HepG2 (cell line): ENCODE measurements at regions not wholly inside any gene's neighbourhood (a gene's known extent, or its start where the extent isn't known, plus 50 kb on each side); places are given as distances from the start of the nearest gene placed in this dataset.

ENCODE experiments used
- ATAC-seq: fragments of 200-7000 bp; cut with Tn5 transposase; 3 replicates; pipeline ENCODE4 v1.9.1; 2020; ENCODE audit warnings: mild to moderate bottlenecking, moderate library complexity
- BruUV-seq: library from RNA; stranded (reverse); fragments of 400-500 nt; replicated peaks from 2 replicates; lab custom pipeline; 2021; lab: Mats Ljungman, UMichigan
- CTCF ChIA-PET: fragments of 300-600 bp; formaldehyde crosslinking; extraction: SDS; loops from one replicate; lab custom pipeline; 2021; ENCODE audit warnings: low total read pairs, inconsistent platforms, low intra/inter-chr PET ratio; lab: Yijun Ruan, JAX
- POLR2A ChIA-PET: fragments of 350-600 bp; sonication (Branson Sonifier 250); formaldehyde crosslinking; loops from one replicate; lab custom pipeline; 2020; ENCODE audit warnings: antibody characterized with exemption, inconsistent platforms; lab: Yijun Ruan, JAX
- DNase-seq: peaks from one replicate; pipeline ENCODE4 v3.0.0-alpha.2; 2015; ENCODE audit warnings: low spot score
- FAIRE-seq: peaks from 3 replicates; lab custom pipeline; 2011; peaks lifted over from hg19 to GRCh38; lab: Jason Lieb, UNC
- H2AFZ ChIP-seq: one replicate; pipeline ENCODE4 v1.6.1; 2011; ENCODE audit warnings: low read length, inconsistent platforms
- H3K27ac ChIP-seq: fragments of 300-600 bp; 3 replicates; pipeline ENCODE4 v1.8.0; 2011; ENCODE audit warnings: mixed run types, mild to moderate bottlenecking, mixed read lengths, low read length, inconsistent platforms; ENCODE audit not compliant: insufficient read depth; ENCODE audit errors: extremely low read length
- H3K27me3 ChIP-seq, 2 experiments: fragments of 200-600 bp in 1 of 2; 2 replicates in 1 of 2; 3 replicates in 1 of 2; pipeline versions ENCODE4 v1.6.0 to v1.8.0; 2011; ENCODE audit warnings: low read length in 2 of 2, mild to moderate bottlenecking in 2 of 2, moderate library complexity in 2 of 2, inconsistent platforms in 1 of 2; ENCODE audit not compliant: insufficient read depth in 2 of 2, control insufficient read depth in 1 of 2
- H3K36me3 ChIP-seq, 2 experiments: fragments of 200-600 bp in 1 of 2; replicated peaks in 1 of 2; 2 replicates in 1 of 2; 3 replicates in 1 of 2; pipeline versions ENCODE4 v1.5.1 to v1.8.0; 2011; ENCODE audit warnings: low read length in 2 of 2, inconsistent platforms in 1 of 2; ENCODE audit not compliant: insufficient read depth in 2 of 2, control insufficient read depth in 1 of 2
- H3K4me1 ChIP-seq: 2 replicates; pipeline ENCODE4 v1.5.1; 2012; ENCODE audit warnings: low read length, inconsistent platforms; ENCODE audit not compliant: insufficient read depth
- H3K4me2 ChIP-seq: 2 replicates; pipeline ENCODE4 v1.6.0; 2011; ENCODE audit warnings: low read depth, low read length, inconsistent platforms
- H3K4me3 ChIP-seq, 3 experiments: fragments of 200-600 bp in 1 of 3; sonication (generic), shearing (Covaris generic) in 1 of 3; replicated peaks in 1 of 3; 2 replicates each; pipeline ENCODE4 v1.5.1; 2011 to 2016; ENCODE audit warnings: low read length in 3 of 3, inconsistent platforms in 2 of 3, low read depth in 2 of 3, mild to moderate bottlenecking in 2 of 3, control low read depth in 1 of 3, mixed read lengths in 1 of 3; ENCODE audit not compliant: insufficient read depth in 1 of 3
- H3K79me2 ChIP-seq: one replicate; pipeline ENCODE4 v1.6.1; 2011; ENCODE audit warnings: low read length, inconsistent platforms; ENCODE audit not compliant: insufficient read depth
- H3K9ac ChIP-seq: 2 replicates; pipeline ENCODE4 v1.6.0; 2011; ENCODE audit warnings: mild to moderate bottlenecking, low read depth, low read length, inconsistent platforms; ENCODE audit not compliant: insufficient read depth
- H3K9me3 ChIP-seq: 2 replicates; pipeline ENCODE4 v1.5.1; 2012; ENCODE audit warnings: mild to moderate bottlenecking, low read length
- H4K20me1 ChIP-seq: 2 replicates; pipeline ENCODE4 v1.6.0; 2011; ENCODE audit warnings: inconsistent platforms, mild to moderate bottlenecking, low read length, moderate library complexity; ENCODE audit not compliant: insufficient read depth
- IRX3 ChIP-seq: sonication (generic); formaldehyde crosslinking; IDR thresholded peaks from 2 replicates; pipeline ENCODE4 v1.8.1; 2023; ENCODE audit warnings: mild to moderate bottlenecking, low read depth, missing genetic modification reagents, borderline replicate concordance
- JDP2 ChIP-seq: sonication (generic); formaldehyde crosslinking; IDR thresholded peaks from 2 replicates; pipeline ENCODE4 v1.8.1; 2022; ENCODE audit warnings: missing genetic modification reagents, borderline replicate concordance
- MTA1 ChIP-seq: sonication (generic); formaldehyde crosslinking; IDR thresholded peaks from 2 replicates; pipeline ENCODE4 v1.4.0; 2020; ENCODE audit warnings: missing genetic modification reagents, mild to moderate bottlenecking, borderline replicate concordance
- MYPOP ChIP-seq: sonication (generic); formaldehyde crosslinking; IDR thresholded peaks from 2 replicates; pipeline ENCODE4 v1.8.1; 2023; ENCODE audit warnings: mild to moderate bottlenecking, moderate library complexity, missing genetic modification reagents
- NPAS2 ChIP-seq: sonication (generic); formaldehyde crosslinking; IDR thresholded peaks from 2 replicates; pipeline ENCODE4 v1.8.0; 2022; ENCODE audit warnings: mild to moderate bottlenecking, missing genetic modification reagents, borderline replicate concordance
- TBP ChIP-seq: sonication (generic); formaldehyde crosslinking; IDR thresholded peaks from 2 replicates; pipeline ENCODE4 v1.5.0; 2020; ENCODE audit warnings: missing genetic modification reagents
- THYN1 ChIP-seq: sonication (generic); formaldehyde crosslinking; IDR thresholded peaks from 2 replicates; pipeline ENCODE4 v1.8.1; 2023; ENCODE audit warnings: low read depth, mild to moderate bottlenecking, moderate library complexity, missing genetic modification reagents, borderline replicate concordance
- ZNF235 ChIP-seq: sonication (generic); formaldehyde crosslinking; IDR thresholded peaks from 2 replicates; pipeline ENCODE4 v1.8.1; 2023; ENCODE audit warnings: mild to moderate bottlenecking, missing genetic modification reagents, borderline replicate concordance
- in situ Hi-C: cut with HindIII; loops from 2 replicates; pipeline ENCODE4 v1.10.0; 2017; ENCODE audit warnings: low pct_unique_long_range_greater_than_20kb; ENCODE audit not compliant: extremely low pct_ligation_motif_present
- intact Hi-C: fragments of 100-400 bp; cut with micrococcal nuclease; formaldehyde crosslinking; loops from one replicate; pipeline ENCODE4 v1.10.0; 2022; ENCODE audit not compliant: unreplicated experiment
- TF ChIP-seq, protein P1 (sequence below): sonication (generic); formaldehyde crosslinking; IDR thresholded peaks from 2 replicates; pipeline ENCODE4 v1.8.1; 2023; ENCODE audit warnings: missing genetic modification reagents, inconsistent platforms, borderline replicate concordance

DNA sequence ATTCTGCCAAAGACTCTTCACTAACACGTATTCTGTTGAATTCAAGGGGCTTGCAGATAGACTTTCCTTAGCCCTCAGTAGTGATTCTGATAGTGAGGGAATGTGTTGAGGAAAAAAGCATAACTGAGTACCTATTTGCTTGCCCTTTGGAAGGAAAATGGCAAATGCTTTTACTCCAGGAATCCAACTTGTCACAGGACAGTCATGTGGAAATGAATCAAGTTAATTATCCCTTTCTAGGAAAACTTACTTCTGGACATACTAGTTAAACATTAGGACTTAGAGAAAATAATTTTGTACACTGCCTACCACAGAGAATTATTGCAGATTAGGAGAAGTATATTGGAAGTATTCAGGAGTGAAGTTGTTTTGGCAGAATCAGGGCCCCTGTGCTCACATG, 148.9 kb upstream of the SLC13A1 start (continued):
- TF ChIP-seq MTA1 (CRISPR knock-in tag) (no peak), TBP (CRISPR knock-in tag) (no peak), NPAS2 (no peak), THYN1 (CRISPR knock-in tag) (no peak), IRX3 (CRISPR knock-in tag) (no peak), JDP2 (CRISPR knock-in tag) (no peak), MYPOP (CRISPR knock-in tag) (no peak)
- TF ChIP-seq, protein P1, sequence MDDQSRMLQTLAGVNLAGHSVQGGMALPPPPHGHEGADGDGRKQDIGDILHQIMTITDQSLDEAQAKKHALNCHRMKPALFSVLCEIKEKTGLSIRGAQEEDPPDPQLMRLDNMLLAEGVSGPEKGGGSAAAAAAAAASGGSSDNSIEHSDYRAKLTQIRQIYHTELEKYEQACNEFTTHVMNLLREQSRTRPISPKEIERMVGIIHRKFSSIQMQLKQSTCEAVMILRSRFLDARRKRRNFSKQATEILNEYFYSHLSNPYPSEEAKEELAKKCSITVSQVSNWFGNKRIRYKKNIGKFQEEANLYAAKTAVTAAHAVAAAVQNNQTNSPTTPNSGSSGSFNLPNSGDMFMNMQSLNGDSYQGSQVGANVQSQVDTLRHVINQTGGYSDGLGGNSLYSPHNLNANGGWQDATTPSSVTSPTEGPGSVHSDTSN (CRISPR knock-in tag): no peak

- CTCF ChIA-PET: no interaction called here
- Histone ChIP-seq H4K20me1 (no peaks in the 10 kb centered on the region), H3K4me2 (no peak overlapping the region), H3K4me1 (no peaks in the 10 kb centered on the region), H3K27me3 (no peaks in the 10 kb centered on the region), H3K9ac (no peak overlapping the region), H3K4me3 (no peak overlapping the region)
- no TSS peak for BruUV-seq
- no peak for TF ChIP-seq ZNF235 (CRISPR knock-in tag)
- TF ChIP-seq, all 625 proteins: peak for 0
- intact Hi-C loops: no loop called here
- Histone ChIP-seq H3K9me3 (no peaks in the 10 kb centered on the region), H3K36me3 (no peaks in the 10 kb centered on the region), H3K79me2 (no peaks in the 10 kb centered on the region), H2AFZ (no peak overlapping the region), H3K27ac (no peak overlapping the region)
- in situ Hi-C loops: no loop called here
- DNase-seq (no peak), ATAC-seq (no peak), FAIRE-seq (no peak)
- POLR2A ChIA-PET: no interaction called here
These were observed 147.0 kb upstream of the SLC13A1 start for GRCh38 chr7:123346766-123347165.
